Glutamatergic neuron (in vitro differentiated cells): ENCODE measurements at regions not wholly inside any gene's neighbourhood (a gene's known extent, or its start where the extent isn't known, plus 50 kb on each side); places are given as distances from the start of the nearest gene placed in this dataset.

ENCODE experiments used
- DNase-seq: peaks from one replicate; pipeline ENCODE4 v3.0.0; 2022
- H3K27ac Mint-ChIP-seq: one replicate; pipeline ENCODE4 v1.8.0; 2020; ENCODE audit warnings: mild to moderate bottlenecking, mixed read lengths, inconsistent platforms; ENCODE audit not compliant: unreplicated experiment
- H3K27me3 Mint-ChIP-seq: one replicate; pipeline ENCODE4 v1.8.0; 2020; ENCODE audit warnings: mild to moderate bottlenecking, moderate library complexity, mixed read lengths, inconsistent platforms; ENCODE audit not compliant: unreplicated experiment
- H3K36me3 Mint-ChIP-seq: one replicate; pipeline ENCODE4 v1.8.0; 2020; ENCODE audit warnings: mild to moderate bottlenecking, mixed read lengths, inconsistent platforms; ENCODE audit not compliant: unreplicated experiment
- H3K4me1 Mint-ChIP-seq: one replicate; pipeline ENCODE4 v1.8.0; 2020; ENCODE audit warnings: mild to moderate bottlenecking, low read depth, mixed read lengths, inconsistent platforms; ENCODE audit not compliant: unreplicated experiment
- H3K4me3 Mint-ChIP-seq: one replicate; pipeline ENCODE4 v1.8.0; 2020; ENCODE audit warnings: mild to moderate bottlenecking, mixed read lengths, inconsistent platforms; ENCODE audit not compliant: unreplicated experiment
- H3K9me3 Mint-ChIP-seq: one replicate; pipeline ENCODE4 v1.8.0; 2020; ENCODE audit warnings: mild to moderate bottlenecking, moderate library complexity, mixed read lengths, inconsistent platforms; ENCODE audit not compliant: unreplicated experiment
- TF ChIP-seq, protein P1 (sequence below): fragments of 200-600 bp; sonication (generic); IDR thresholded peaks from one replicate; pipeline ENCODE4 v1.5.0; 2021; ENCODE audit not compliant: partially characterized antibody, unreplicated experiment

DNA sequence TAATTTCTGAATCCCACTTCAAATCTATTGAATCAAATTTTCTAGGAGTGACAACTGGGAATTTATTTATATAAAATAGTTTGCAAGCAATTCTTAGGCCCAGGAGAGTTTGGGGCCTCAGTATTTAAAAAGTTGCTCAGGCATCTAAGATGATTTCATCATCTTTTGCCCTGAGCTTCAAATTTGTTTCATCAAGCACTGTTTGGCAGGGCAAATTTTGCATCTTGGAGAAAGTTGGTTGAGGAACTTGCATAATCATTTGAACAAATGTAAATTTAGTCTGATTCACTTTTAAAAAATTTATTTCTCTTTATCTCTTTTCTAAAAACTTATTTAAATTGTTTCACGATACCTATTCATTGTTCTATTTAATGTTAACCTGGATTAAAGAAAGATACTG is 702.8 kb downstream of the SI start:
- H3K4me3 Mint-ChIP-seq, result no peak overlapping the region
- TF ChIP-seq, protein P1, sequence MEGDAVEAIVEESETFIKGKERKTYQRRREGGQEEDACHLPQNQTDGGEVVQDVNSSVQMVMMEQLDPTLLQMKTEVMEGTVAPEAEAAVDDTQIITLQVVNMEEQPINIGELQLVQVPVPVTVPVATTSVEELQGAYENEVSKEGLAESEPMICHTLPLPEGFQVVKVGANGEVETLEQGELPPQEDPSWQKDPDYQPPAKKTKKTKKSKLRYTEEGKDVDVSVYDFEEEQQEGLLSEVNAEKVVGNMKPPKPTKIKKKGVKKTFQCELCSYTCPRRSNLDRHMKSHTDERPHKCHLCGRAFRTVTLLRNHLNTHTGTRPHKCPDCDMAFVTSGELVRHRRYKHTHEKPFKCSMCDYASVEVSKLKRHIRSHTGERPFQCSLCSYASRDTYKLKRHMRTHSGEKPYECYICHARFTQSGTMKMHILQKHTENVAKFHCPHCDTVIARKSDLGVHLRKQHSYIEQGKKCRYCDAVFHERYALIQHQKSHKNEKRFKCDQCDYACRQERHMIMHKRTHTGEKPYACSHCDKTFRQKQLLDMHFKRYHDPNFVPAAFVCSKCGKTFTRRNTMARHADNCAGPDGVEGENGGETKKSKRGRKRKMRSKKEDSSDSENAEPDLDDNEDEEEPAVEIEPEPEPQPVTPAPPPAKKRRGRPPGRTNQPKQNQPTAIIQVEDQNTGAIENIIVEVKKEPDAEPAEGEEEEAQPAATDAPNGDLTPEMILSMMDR, result no peak
- no peaks in the 10 kb centered on the region for H3K4me1 Mint-ChIP-seq
- no peak overlapping the region for H3K27ac Mint-ChIP-seq
- DNase-seq, result no peak
- H3K9me3 Mint-ChIP-seq, result no peaks in the 10 kb centered on the region
- H3K36me3 Mint-ChIP-seq, result no peaks in the 10 kb centered on the region
- H3K27me3 Mint-ChIP-seq, result no peaks in the 10 kb centered on the region

DNA sequence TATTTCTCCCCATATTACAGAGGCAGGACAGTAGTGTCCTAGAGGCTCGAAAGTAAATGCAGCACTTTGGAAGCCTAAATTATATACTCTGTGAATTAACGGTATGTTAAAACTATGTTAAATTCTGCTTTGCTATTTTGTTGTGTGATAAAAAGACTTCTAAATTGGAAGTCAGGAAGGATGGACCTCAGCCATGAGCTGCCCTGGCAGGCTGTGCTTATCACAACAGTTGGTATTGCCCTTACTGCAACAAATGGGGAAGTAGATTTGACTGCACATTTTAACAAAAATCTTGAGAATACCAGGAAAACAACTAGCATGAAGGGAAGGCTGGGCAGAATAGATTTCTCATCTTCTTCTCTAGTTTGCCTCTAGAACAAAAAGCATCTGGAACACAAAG is 706.6 kb downstream of the SI start:
- H3K9me3 Mint-ChIP-seq, result no peaks in the 10 kb centered on the region
- no peak overlapping the region for H3K27ac Mint-ChIP-seq
- H3K4me3 Mint-ChIP-seq, result no peak overlapping the region
- H3K27me3 Mint-ChIP-seq, result no peaks in the 10 kb centered on the region
- no peaks in the 10 kb centered on the region for H3K4me1 Mint-ChIP-seq
- DNase-seq, result no peak
- no peaks in the 10 kb centered on the region for H3K36me3 Mint-ChIP-seq
- TF ChIP-seq, protein P1, result no peak

GRCh38 chr3:164370970-164371369 is 707.3 kb downstream of the SI start:
- no peaks in the 10 kb centered on the region for H3K9me3 Mint-ChIP-seq
- no peak overlapping the region for H3K27ac Mint-ChIP-seq
- no peaks in the 10 kb centered on the region for H3K36me3 Mint-ChIP-seq
- TF ChIP-seq, protein P1, result no peak
- no peak for DNase-seq
- no peaks in the 10 kb centered on the region for H3K27me3 Mint-ChIP-seq
- no peak overlapping the region for H3K4me3 Mint-ChIP-seq
- no peaks in the 10 kb centered on the region for H3K4me1 Mint-ChIP-seq

GRCh38 chr3:164365242-164365641 is 713.1 kb downstream of the SI start:
- Mint-ChIP-seq H3K27ac (no peak overlapping the region), H3K4me3 (no peak overlapping the region), H3K9me3 (no peaks in the 10 kb centered on the region), H3K27me3 (no peaks in the 10 kb centered on the region), H3K36me3 (no peaks in the 10 kb centered on the region), H3K4me1 (no peaks in the 10 kb centered on the region)
- TF ChIP-seq, protein P1, result no peak
- DNase-seq, result no peak

GRCh38 chr3:164364111-164364510 is 714.2 kb downstream of the SI start:
- no peaks in the 10 kb centered on the region for H3K27me3 Mint-ChIP-seq
- no peak for DNase-seq
- no peaks in the 10 kb centered on the region for H3K4me1 Mint-ChIP-seq
- H3K27ac Mint-ChIP-seq, result no peak overlapping the region
- H3K9me3 Mint-ChIP-seq, result no peaks in the 10 kb centered on the region
- TF ChIP-seq, protein P1, result no peak
- no peaks in the 10 kb centered on the region for H3K36me3 Mint-ChIP-seq
- H3K4me3 Mint-ChIP-seq, result no peak overlapping the region
